DMS79 (cell line): ENCODE measurements at regions not wholly inside any gene's neighbourhood (a gene's known extent, or its start where the extent isn't known, plus 50 kb on each side); places are given as distances from the start of the nearest gene placed in this dataset.

ENCODE experiments used
- DNase-seq: peaks from one replicate; lab custom pipeline; 2025; lab: John Stamatoyannopoulos, UW

- no peak for DNase-seq
Observed at GRCh38 chr5:107325866-107326265, 344.9 kb downstream of the EFNA5 start.

GRCh38 chr5:107324809-107325208, 345.9 kb downstream of the EFNA5 start:
- no peak for DNase-seq

GRCh38 chr5:107324071-107324470, 346.7 kb downstream of the EFNA5 start:
- no peak for DNase-seq

GRCh38 chr5:107323536-107323935, 347.2 kb downstream of the EFNA5 start:
- no peak for DNase-seq

- DNase-seq, result no peak
Observed at GRCh38 chr5:107322936-107323335, 347.8 kb downstream of the EFNA5 start.

- no peak for DNase-seq
Observed at GRCh38 chr5:107321906-107322305, 348.8 kb downstream of the EFNA5 start.

- no peak for DNase-seq
Observed at GRCh38 chr5:107320846-107321245, 349.9 kb downstream of the EFNA5 start.

GRCh38 chr5:107320376-107320775, 350.4 kb downstream of the EFNA5 start:
- no peak for DNase-seq

GRCh38 chr5:107319901-107320300, 350.8 kb downstream of the EFNA5 start:
- DNase-seq, result no peak

- no peak for DNase-seq
Observed at GRCh38 chr5:107314330-107314729, 356.4 kb downstream of the EFNA5 start.

GRCh38 chr5:107313921-107314320, 356.8 kb downstream of the EFNA5 start:
- no peak for DNase-seq

GRCh38 chr5:107313098-107313497, 357.6 kb downstream of the EFNA5 start:
- DNase-seq, result no peak

GRCh38 chr5:107310181-107310580, 360.6 kb downstream of the EFNA5 start:
- no peak for DNase-seq

GRCh38 chr5:107306594-107306993, 364.1 kb downstream of the EFNA5 start:
- DNase-seq, result no peak

- no peak for DNase-seq
Observed at GRCh38 chr5:107306002-107306401, 364.7 kb downstream of the EFNA5 start.

- DNase-seq, result no peak
Observed at GRCh38 chr5:107304684-107305083, 366.1 kb downstream of the EFNA5 start.

GRCh38 chr5:107303171-107303968, 367.4 kb downstream of the EFNA5 start:
- DNase-seq, result no peak

GRCh38 chr5:107302441-107302840, 368.3 kb downstream of the EFNA5 start:
- no peak for DNase-seq

- DNase-seq, result no peak
Observed at GRCh38 chr5:107301999-107302398, 368.7 kb downstream of the EFNA5 start.

- no peak for DNase-seq
Observed at GRCh38 chr5:107300721-107301327, 369.9 kb downstream of the EFNA5 start.

GRCh38 chr5:107296572-107296971, 374.2 kb downstream of the EFNA5 start:
- no peak for DNase-seq

GRCh38 chr5:107295914-107296313, 374.8 kb downstream of the EFNA5 start:
- no peak for DNase-seq

- DNase-seq, result no peak
Observed at GRCh38 chr5:107294669-107295068, 376.1 kb downstream of the EFNA5 start.

- no peak for DNase-seq
Observed at GRCh38 chr5:107294211-107294550, 376.6 kb downstream of the EFNA5 start.
